ENCODE measurements at regions not wholly inside any gene's neighbourhood (a gene's known extent, or its start where the extent isn't known, plus 50 kb on each side); places are given as distances from the start of the nearest gene placed in this dataset.
"Not testable (repeated sequence)": the region's sequence is repeated elsewhere in the genome, so short reads cannot be mapped to it uniquely, and the experiment has no call there.

GRCh38 chr18:39571511-39571910 is 2005.9 kb upstream of the CELF4 start:
- DNase-seq (no peak), ATAC-seq (ENCODE audit: low FRiP score in 2 of 2) (no peak)
- peak in 1 of 6 experiments; percentile 16 for TF ChIP-seq CTCF (IDR thresholded peaks at IDR 0.05)
- no peak for TF ChIP-seq POLR2AphosphoS5 (IDR thresholded peaks at IDR 0.05)
- Histone ChIP-seq H3K27me3 (no peaks in the 10 kb centered on the region), H3K36me3 (no peaks in the 10 kb centered on the region), H3K4me3 (no peak overlapping the region), H3K27ac (no peak overlapping the region), H3K9me3 (no peaks in the 10 kb centered on the region), H3K4me1 (no peaks in the 10 kb centered on the region)
- WGBS, 2 donors = 82 to 88% methylated on average over 5 of the region's 5 CpGs

GRCh38 chr18:39565551-39566230 is 2000.1 kb upstream of the CELF4 start:
- not testable (repeated sequence) for H3K27ac ChIP-seq; H3K4me1 ChIP-seq; H3K36me3 ChIP-seq; H3K4me3 ChIP-seq; H3K27me3 ChIP-seq; ATAC-seq (ENCODE audit: low FRiP score in 2 of 2); H3K9me3 ChIP-seq
- WGBS, 2 donors = 86 to 95% methylated on average over 17 to 32 of the region's 32 CpGs
- DNase-seq = peak in 1 of 2 donors; percentile 52

GRCh38 chr18:39564716-39565115 is 1999.1 kb upstream of the CELF4 start:
- no peaks in the 10 kb centered on the region for H3K36me3 ChIP-seq
- TF ChIP-seq CTCF (IDR thresholded peaks at IDR 0.05) = no peak
- TF ChIP-seq POLR2A (IDR thresholded peaks at IDR 0.05) = no peak
- TF ChIP-seq POLR2AphosphoS5 (IDR thresholded peaks at IDR 0.05) = no peak
- no peak for TF ChIP-seq EP300 (IDR thresholded peaks at IDR 0.05)
- H3K4me3 ChIP-seq = no peak overlapping the region
- 88 to 89% methylated on average over 4 of the region's 4 CpGs for WGBS, 2 donors
- H3K27ac ChIP-seq = no peak overlapping the region
- H3K9me3 ChIP-seq = no peaks in the 10 kb centered on the region
- DNase-seq (no peak), ATAC-seq (ENCODE audit: low FRiP score in 2 of 2) (no peak)
- no peaks in the 10 kb centered on the region for H3K27me3 ChIP-seq
- H3K4me1 ChIP-seq = no peaks in the 10 kb centered on the region

GRCh38 chr18:39561126-39561525 is 1995.5 kb upstream of the CELF4 start:
- DNase-seq = no peak
- Histone ChIP-seq H3K27me3 (no peaks in the 10 kb centered on the region), H3K27ac (no peak overlapping the region), H3K9me3 (no peaks in the 10 kb centered on the region), H3K4me1 (no peaks in the 10 kb centered on the region), H3K36me3 (no peaks in the 10 kb centered on the region), H3K4me3 (no peak overlapping the region)
- ATAC-seq (ENCODE audit: low FRiP score in 2 of 2) = no peak
- WGBS, 2 donors = 53 to 57% methylated on average over 2 of the region's 2 CpGs
- TF ChIP-seq POLR2A (IDR thresholded peaks at IDR 0.05) = no peak
- no peak for TF ChIP-seq POLR2AphosphoS5 (IDR thresholded peaks at IDR 0.05)
- TF ChIP-seq EP300 (IDR thresholded peaks at IDR 0.05) = no peak
- no peak for TF ChIP-seq CTCF (IDR thresholded peaks at IDR 0.05)

- TF ChIP-seq POLR2A (IDR thresholded peaks at IDR 0.05) (no peak), CTCF (IDR thresholded peaks at IDR 0.05) (no peak), EP300 (IDR thresholded peaks at IDR 0.05) (no peak), POLR2AphosphoS5 (IDR thresholded peaks at IDR 0.05) (no peak)
- H3K27me3 ChIP-seq = no peaks in the 10 kb centered on the region
- ATAC-seq (ENCODE audit: low FRiP score in 2 of 2) = no peak
Measured at GRCh38 chr18:39558658-39559057, 1993.1 kb upstream of the CELF4 start.

More at GRCh38 chr18:39558658-39559057, 1993.1 kb upstream of the CELF4 start:
- no peak for DNase-seq
- H3K36me3 ChIP-seq = no peaks in the 10 kb centered on the region
- no peaks in the 10 kb centered on the region for H3K4me1 ChIP-seq
- no peak overlapping the region for H3K4me3 ChIP-seq
- no peaks in the 10 kb centered on the region for H3K9me3 ChIP-seq
- H3K27ac ChIP-seq = no peak overlapping the region
